ENCODE measurements at regions not wholly inside any gene's neighbourhood (a gene's known extent, or its start where the extent isn't known, plus 50 kb on each side); places are given as distances from the start of the nearest gene placed in this dataset.

- TF ChIP-seq CTCF (IDR thresholded peaks at IDR 0.05) (no peak), POLR2A (IDR thresholded peaks at IDR 0.05) (no peak)
Measured at GRCh38 chr2:217396586-217396985, 536.7 kb upstream of the TNP1 start.
